ENCODE measurements at regions not wholly inside any gene's neighbourhood (a gene's known extent, or its start where the extent isn't known, plus 50 kb on each side); places are given as distances from the start of the nearest gene placed in this dataset.
A peak's percentile ranks its signal among the peaks of the same experiment; 100 is the strongest.

- peak; percentile 7 for DNase-seq
Measured at GRCh38 chrX:33725535-33726210, 406.4 kb downstream of the FAM47A start.

GRCh38 chrX:33721927-33722326, 410.2 kb downstream of the FAM47A start:
- DNase-seq, result no peak

DNA sequence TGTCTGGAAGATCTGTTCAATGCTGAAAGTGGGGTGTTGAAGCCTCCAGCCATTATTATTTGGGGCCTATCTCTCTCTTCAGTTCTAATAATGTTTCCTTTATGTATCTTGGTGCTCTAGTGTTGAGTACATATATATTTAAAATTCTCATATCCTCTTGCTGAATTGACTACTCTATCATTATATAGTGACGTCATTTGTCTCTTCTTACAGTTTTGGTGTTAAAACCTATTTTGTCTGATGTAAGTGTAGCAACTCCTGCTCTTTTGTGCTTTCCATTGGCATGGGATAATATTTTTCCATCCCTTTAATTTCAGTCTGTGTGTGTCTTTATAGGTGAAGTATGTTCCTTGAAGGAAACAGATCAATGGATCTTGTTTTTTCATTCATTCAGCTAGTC, 446.0 kb downstream of the FAM47A start:
- no peak for DNase-seq
